ENCODE measurements at regions not wholly inside any gene's neighbourhood (a gene's known extent, or its start where the extent isn't known, plus 50 kb on each side); places are given as distances from the start of the nearest gene placed in this dataset.
"Not testable (repeated sequence)": the region's sequence is repeated elsewhere in the genome, so short reads cannot be mapped to it uniquely, and the experiment has no call there.

DNA sequence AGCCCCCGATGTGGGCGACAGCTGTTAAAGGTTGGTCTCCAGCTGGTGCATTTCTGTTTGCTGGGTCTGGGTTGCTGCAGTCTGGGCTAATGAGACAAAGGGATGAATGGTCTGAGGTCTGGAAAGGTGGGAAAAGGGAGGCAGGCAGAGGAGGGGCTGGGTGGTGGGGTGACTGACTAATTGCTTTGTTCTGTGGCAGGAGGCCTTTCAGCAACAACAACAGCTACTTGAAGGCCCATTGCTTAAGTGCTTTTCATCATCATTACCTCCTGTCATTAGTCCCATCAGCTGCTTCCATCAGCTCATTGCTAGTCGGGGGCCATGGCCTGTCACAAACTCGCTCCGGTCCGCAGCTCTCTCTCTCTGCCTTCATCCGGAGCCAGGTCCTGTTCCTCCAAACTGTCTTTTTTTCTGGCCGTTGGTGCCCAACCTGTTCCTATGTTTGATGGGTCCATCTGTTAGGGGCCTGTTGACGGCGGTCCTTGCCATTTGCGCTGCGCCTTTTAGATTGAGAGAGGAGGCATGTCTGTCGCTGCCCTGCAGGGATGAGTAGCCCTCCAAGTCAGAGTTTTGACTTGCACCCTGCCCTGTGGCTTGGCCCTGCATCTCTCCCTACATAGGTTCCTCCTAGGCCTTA lies 105.6 kb upstream of the PLXNA2 start:
- no peak for DNase-seq

DNA sequence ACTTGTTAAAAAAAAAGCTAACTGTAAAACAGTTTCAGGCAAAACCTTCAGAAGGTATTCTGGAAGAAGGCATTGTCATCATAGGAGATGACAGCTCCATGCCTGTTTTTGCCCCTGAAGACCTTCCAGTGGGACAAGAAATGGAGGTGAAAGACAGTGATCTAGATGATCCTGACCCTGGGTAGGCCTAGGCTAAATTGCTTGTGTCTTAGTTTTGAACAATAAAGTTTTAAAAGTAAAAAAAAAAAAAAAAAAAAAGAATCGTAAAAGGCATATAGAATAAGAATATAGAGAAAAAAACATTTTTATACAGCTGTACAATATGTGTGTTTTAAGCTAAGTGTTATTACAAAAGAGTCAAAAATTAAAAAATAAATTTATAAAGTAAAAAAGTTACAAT lies 106.6 kb upstream of the PLXNA2 start:
- DNase-seq = no peak

- DNase-seq = no peak
Observed at GRCh38 chr1:208351838-208352237, 107.7 kb upstream of the PLXNA2 start.

- not testable (repeated sequence) for DNase-seq
Observed at GRCh38 chr1:208353797-208354196, 109.6 kb upstream of the PLXNA2 start.

DNA sequence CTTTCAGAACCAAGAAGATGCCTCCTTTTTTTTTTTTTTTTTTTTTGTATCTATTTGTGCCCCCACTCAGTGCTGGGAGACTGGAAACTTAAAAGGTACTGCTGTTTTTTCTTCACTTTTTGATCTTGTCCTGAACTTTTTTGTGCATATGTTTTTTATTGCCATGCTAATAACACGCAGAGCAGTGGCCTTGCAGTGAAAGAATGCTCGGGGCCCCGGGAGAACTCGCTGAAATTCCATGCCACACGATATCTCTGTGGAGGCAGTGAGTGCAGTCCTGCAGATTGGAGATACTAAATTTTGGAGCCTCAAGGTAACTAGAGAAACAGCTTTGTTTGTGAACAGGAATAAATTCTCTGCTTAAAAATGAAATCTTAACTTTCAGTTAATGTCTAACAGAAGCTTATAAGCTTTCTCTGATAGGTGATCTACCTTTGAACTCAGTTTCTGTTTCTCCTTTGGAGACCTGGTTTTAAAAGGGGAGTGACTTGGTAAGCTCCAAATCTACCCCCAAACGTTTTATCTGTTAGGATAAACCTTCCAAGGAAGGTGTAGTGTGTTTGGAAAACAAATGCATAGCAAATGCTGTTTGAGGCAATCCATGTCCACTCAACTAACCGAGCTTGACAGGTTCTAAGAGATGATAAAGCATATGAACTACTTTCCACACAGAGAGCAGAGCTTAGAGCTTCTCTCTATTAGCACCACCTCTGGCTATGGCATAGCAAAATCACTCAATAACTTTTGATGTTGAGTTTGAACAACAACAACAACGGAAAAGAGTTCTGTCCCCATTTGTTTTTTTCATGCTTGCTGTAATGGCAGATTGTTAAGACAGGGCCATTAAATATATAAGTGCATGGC lies 113.7 kb upstream of the PLXNA2 start:
- DNase-seq = no peak

DNA sequence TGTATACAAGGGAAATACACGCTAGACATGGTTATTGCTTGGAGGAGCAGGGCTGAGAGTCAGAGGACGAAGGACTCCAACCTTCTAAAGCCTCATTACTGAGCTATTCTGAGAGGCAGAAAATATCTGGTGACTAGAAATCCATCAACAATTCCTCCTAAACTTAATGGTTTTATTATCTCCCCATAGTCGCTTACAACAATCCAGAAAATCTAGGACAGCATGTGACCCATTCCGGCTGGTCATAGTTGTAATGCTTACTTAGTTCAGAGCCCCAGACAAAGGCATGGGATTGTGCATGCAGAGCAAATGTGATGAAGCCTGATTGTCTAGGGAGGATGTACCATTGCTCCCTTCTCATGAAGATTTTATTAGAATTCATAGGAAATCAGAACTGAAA lies 114.5 kb upstream of the PLXNA2 start:
- DNase-seq = no peak

DNA sequence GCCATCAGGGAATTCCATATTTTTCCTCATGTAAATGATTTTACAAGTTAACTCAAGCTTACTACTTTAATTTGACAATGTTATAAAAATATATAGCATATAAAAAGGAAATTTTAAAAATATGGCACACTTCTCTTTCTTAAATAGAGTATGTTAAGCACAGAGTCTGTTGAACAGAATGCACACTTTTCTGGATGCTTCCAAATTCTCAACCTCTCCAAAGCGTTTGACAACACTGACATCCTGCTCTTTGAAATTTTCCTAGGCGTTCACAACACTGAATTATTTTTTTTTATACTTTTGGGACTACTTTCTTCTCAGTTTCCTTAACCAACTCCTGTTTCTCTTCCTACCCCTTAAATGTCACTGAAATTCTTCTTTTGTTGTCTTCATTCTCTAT lies 117.8 kb upstream of the PLXNA2 start:
- DNase-seq = no peak

- no peak for DNase-seq
Observed at GRCh38 chr1:208366559-208366958, 122.4 kb upstream of the PLXNA2 start.

DNA sequence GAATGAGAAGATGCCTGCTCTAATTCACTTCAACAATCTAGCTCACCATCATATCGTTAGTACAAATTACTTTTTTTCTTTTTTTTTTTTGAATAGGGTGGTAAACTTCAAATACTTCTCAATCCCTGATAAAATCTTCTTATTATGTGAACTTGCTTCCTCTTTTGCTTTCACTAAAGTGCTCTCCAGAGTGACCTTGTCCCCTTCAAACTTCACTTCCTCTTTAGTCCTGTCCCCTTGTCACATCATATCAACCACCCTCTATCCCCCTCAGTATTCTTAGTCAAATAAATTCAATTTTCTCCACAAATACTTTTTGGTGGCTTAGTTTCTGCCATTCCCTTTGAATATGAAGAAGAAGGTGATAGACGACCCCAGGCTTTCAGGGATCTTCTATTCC lies 124.9 kb upstream of the PLXNA2 start:
- no peak for DNase-seq

DNA sequence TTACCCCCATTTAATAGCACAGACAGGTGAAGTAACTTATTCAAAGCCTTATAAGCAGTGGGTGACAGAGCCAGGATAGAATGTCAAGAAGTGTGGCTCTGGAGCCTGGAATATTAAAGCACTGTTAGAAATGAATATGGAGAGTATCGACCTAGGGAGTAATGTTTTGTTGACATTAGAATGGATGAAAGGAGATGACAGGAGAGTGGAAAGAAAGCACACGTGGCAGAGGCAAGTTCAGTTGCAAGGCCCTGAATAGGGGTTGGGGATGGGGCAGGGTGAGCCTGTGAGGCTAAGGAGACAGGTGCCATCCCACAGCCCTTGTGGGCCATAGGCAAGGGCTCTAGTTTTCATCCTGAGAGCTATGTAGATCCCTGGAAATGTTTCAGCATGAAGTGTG lies 125.5 kb upstream of the PLXNA2 start:
- no peak for DNase-seq

DNA sequence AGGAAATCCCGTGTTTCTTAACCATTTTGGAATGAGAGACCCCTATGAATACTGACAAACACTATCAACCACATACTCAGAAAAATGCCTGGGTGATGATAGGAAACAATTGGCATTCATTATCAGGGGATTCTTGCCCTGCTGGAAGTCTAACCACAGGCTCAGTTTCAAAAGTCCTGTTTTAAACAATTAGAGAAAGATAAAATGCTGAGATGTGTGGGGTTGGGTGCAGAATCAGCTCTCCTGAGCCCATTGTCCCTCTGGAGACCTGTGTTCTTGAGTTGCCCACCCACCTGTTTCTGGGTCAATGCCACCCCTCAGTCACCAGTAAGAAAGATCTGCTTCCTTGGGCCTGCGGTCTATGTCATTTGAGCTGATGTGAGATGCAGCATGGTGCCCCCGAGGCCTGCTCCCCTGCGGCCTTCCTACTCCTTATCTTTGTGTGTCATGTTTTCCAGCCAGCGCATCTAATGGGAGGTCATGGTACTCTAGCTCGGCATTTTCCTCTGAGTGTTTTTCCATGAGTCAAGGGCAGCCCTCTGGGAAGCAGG lies 130.3 kb upstream of the PLXNA2 start:
- no peak for DNase-seq

GRCh38 chr1:208381481-208381880 lies 137.3 kb upstream of the PLXNA2 start:
- no peak for DNase-seq

GRCh38 chr1:208387908-208388811 lies 144.0 kb upstream of the PLXNA2 start:
- no peak for DNase-seq

DNA sequence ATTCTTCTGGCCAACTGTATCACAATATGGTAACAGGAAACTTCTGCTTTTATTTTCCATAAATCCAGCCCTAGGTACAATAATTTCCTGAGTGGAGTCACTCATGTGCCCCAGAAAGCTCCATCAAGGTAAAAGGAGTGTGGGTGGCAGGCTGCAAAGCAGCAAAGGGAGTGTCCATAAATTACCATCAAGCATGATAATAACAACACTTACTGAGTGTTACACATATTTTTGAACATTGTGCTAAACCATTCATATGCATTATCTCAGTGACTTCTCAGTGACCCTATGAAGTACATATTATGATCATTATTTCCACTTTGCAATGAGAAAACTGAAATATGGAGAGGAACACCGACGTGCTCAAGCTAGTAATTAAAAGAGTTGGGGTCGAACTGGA lies 149.2 kb upstream of the PLXNA2 start:
- no peak for DNase-seq

GRCh38 chr1:208393826-208394225 lies 149.6 kb upstream of the PLXNA2 start:
- DNase-seq = no peak

DNA sequence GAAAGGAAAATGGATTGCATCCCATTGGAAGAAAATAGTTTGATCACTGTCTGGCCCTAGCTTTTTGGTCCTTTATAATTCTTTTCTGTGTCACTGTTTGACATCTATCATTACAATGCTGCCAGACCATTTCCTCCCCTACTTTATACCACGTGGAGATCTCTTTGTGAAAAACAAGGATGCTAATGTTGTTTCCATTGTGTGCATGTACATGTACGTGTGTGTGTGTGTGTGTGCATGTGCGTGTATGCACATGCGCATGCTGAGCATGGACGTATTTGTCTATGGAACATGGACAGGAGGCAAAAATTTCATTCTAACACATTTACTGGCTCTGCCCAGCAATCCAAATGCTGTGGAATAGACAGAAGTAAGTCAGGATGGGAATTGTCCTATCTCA lies 153.1 kb upstream of the PLXNA2 start:
- DNase-seq = no peak

DNA sequence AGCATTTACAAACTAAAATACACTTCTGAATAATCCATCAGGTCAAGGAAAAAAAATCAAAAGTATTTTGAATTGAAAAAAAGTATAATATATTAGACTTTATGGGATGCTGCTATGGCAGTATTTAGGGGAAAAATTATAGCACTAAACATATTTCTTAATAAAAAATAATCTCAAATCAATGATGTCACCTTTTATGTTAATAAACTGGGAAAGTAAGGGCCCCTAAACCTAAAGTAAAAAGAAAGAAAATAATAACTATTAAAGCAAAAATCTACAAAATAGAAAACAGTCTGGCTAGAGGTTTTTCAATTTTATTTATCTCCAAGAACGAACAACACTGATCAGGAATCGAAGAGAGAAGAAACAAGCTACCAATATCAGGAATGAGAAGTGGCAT lies 160.8 kb upstream of the PLXNA2 start:
- no peak for DNase-seq

DNA sequence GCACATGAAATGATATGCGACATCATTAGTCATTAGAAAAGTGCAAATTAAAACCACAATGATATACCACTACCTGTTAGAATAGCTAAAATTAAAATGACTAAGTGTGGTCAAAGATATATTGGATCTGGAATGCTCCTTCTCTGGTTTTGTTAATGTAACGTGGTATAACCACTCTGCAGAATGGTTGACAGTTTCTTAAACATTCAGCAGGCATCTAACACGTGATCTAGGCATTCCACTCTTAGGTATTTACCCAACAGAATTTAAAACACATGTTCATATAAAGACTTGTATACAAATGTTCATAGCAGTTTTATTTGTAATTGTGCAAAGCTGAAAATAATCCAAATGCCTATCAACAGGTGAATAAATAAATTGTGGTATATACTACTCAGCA lies 165.0 kb upstream of the PLXNA2 start:
- DNase-seq = no peak

- DNase-seq = no peak
Observed at GRCh38 chr1:208410409-208410808, 166.2 kb upstream of the PLXNA2 start.

- DNase-seq = no peak
Observed at GRCh38 chr1:208413006-208413405, 168.8 kb upstream of the PLXNA2 start.

- no peak for DNase-seq
Observed at GRCh38 chr1:208418667-208419066, 174.5 kb upstream of the PLXNA2 start.

DNA sequence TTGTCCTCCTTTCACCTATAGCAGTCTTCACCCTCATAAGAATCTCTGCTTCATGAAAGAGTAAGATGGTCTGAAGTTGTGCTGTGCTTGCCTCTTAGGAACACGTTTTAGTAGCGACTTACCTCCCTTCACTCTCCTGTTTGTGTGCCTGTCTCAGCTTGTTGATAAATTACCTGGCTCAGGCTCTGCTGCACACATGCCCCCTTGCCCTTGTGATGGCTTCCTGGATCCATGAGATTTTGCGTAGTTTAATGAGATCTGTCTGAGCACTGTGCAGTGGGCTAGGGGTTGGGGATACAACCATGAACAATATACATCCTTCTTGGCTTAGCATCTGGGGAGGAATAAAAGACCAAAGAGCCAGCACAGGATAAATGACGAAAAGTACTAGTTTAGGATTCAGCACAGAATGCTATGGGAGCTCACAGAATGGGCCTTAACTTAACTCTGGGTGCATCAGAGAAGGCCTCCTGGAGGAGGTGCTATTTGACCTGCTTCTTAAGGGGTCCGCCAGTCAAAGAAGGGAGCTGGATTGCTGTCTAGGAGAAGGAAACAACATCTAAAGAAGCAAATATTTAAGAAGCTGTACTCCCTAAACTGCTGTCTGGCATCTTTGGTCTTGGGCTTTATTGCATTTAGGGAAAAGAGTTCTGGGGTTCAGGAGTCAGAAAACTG lies 175.7 kb upstream of the PLXNA2 start:
- no peak for DNase-seq

GRCh38 chr1:208420696-208421095 lies 176.5 kb upstream of the PLXNA2 start:
- no peak for DNase-seq

Measured in activated CD4-positive, alpha-beta T cell treated with anti-CD3 and anti-CD28 coated beads, Interleukin-2, amount 50 U/mL, for 4 hours (primary cell).